ENCODE measurements at regions not wholly inside any gene's neighbourhood (a gene's known extent, or its start where the extent isn't known, plus 50 kb on each side); places are given as distances from the start of the nearest gene placed in this dataset.

GRCh38 chrX:5807181-5807580 lies 421.5 kb downstream of the NLGN4X start:
- TF ChIP-seq CTCF (IDR thresholded peaks at IDR 0.05; ENCODE audit: low read depth, low read length) = no peak
- no peak for TF ChIP-seq EZH2phosphoT487 (IDR thresholded peaks at IDR 0.05; ENCODE audit: low read depth)

All from OCI-LY3 (cell line).